Activated naive CD4-positive, alpha-beta T cell treated with anti-CD3 and anti-CD28 coated beads for 36 hours (primary cell): ENCODE measurements at regions not wholly inside any gene's neighbourhood (a gene's known extent, or its start where the extent isn't known, plus 50 kb on each side); places are given as distances from the start of the nearest gene placed in this dataset.

ENCODE experiments used
- CTCF ChIA-PET: fragments of 350-600 bp; sonication (Branson Sonifier 250); formaldehyde crosslinking; loops from one replicate; lab custom pipeline; 2021; ENCODE audit warnings: antibody characterized with exemption; lab: Charles Lee
- DNase-seq: peaks from one replicate; pipeline ENCODE4 v3.0.0-alpha.2; 2020
- H3K27ac Mint-ChIP-seq: one replicate; pipeline ENCODE4 v1.8.0; 2021; ENCODE audit warnings: mild to moderate bottlenecking, mixed read lengths
- H3K27me3 Mint-ChIP-seq: one replicate; pipeline ENCODE4 v1.8.0; 2021; ENCODE audit warnings: low read depth, mixed read lengths
- H3K36me3 Mint-ChIP-seq: one replicate; pipeline ENCODE4 v1.8.0; 2021; ENCODE audit warnings: low read depth, mixed read lengths
- H3K4me1 Mint-ChIP-seq: one replicate; pipeline ENCODE4 v1.8.0; 2021; ENCODE audit warnings: low read depth, mixed read lengths
- H3K4me3 Mint-ChIP-seq: one replicate; pipeline ENCODE4 v1.8.0; 2021; ENCODE audit warnings: mild to moderate bottlenecking, moderate library complexity, mixed read lengths
- H3K9me3 Mint-ChIP-seq: one replicate; pipeline ENCODE4 v1.8.0; 2021; ENCODE audit warnings: mixed read lengths
- intact Hi-C: fragments of 100-400 bp; cut with micrococcal nuclease; formaldehyde crosslinking; loops from one replicate; pipeline ENCODE4 v1.15.1; 2023

DNA sequence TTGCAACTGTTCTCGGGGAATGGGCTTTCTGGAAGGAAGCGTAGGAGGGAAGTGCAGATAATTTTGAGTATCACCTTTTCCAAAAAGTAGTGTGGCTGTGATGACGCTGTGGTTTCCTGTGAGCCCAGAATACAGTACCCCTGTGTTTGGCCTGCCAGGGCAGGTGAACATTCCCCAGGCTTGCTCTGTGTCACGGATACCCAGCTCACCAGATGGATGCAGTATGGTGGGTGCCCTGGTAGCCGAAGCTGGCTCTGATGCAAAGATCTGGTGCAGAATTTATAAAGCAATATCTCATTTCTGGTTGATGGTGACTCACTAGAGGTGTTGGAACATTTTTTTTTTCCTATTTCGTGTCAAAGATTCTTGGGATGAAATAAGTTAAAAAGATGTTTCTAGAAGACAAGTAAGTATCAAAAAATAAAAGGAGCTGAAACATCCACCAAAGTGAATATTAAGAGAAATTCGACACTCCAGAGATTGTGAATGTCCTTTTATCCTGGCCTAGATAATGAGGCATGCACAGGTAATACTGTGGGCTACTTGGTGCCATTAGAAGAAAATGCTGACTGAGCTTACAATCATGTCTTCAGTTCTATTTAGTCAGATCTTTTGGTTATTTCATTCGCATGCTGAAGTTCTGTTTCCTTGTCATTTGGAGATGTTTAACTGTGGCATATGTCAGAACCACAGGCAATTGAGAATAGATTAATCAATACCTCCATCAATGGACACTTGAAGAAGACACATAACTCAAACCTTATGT, 200.1 kb downstream of the GADD45G start:
- intact Hi-C loops = loop anchor here (5.0 kb wide), 1 partner anchor 203 kb away; no protein-coding TSS in a partner anchor
- Mint-ChIP-seq H3K4me3 (no peak overlapping the region), H3K27me3 (no peaks in the 10 kb centered on the region), H3K36me3 (no peaks in the 10 kb centered on the region), H3K4me1 (peaks cover 6% of the 10 kb centered on the region), H3K27ac (no peak overlapping the region), H3K9me3 (no peaks in the 10 kb centered on the region)
- CTCF ChIA-PET = no interaction called here
- DNase-seq = no peak

DNA sequence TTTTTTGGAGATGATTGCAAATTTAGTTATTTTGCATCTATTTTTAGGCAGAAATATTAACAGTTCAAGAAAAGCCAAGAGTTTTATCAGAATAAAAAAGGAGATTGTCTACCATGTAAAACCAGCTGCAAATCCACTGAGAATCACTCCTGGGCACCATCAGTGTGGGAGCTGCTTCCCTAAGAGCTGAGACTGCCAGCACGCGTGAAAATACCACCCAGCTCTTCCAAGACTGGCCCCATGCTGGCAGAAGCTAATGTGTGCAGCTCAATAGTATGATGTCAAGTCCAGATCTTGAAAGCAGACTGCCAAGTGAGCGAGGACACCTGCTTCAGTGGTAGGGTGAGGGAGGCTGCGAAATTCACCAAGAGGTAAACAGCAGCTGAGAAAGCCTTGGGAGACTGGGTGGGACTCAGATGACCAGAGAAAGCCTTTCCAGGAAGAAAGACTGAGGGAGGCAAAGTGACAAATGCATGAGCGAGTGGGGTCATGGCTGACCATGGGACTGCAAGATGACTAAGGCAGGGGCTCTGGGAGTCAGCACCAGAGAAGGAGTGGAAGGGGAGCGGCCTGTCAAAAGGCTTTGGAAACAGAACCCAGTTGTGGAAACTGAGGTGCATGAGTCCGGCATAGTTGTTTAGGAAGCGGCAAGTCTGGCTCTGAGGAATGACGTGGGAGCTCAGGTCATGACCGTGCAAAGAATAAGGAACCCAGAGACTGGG, 200.9 kb downstream of the GADD45G start:
- intact Hi-C loops = no loop called here
- DNase-seq = no peak
- Mint-ChIP-seq H3K4me1 (peaks cover 6% of the 10 kb centered on the region), H3K36me3 (no peaks in the 10 kb centered on the region), H3K4me3 (no peak overlapping the region), H3K9me3 (no peaks in the 10 kb centered on the region), H3K27ac (no peak overlapping the region), H3K27me3 (no peaks in the 10 kb centered on the region)
- CTCF ChIA-PET = no interaction called here

DNA sequence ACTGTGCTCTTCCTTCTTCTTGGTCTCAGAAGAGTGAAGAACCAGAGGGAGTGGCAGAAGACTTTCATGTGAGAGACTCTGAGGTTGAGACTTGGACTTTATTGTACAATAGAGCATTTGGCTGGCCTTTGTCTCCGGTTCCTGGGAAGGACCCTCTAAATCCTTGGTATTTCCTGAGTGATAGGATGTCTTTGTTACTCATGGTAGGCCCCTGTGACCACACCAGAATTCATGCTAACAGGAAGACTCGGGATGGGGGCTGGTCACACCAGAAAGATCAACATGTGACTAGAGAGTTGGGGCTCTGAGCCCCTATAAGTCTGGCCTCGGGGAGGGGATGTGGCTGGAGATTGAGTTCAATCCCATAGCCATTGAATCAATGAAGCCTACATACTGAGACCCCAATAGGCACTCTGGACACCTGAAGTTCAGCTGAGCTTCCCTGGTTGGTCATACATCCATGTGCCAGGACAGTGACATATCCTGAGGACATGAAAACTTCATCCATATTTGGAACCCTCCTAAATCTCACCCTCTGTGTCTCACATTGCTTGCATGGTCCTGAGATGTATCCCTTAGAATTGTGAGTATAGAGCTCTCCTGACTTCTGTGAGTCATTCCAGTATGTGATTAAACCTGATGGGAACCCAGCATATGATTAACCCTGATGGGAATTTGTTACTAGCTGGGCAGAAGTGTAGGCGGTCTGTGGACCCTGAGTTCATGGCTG, 201.7 kb downstream of the GADD45G start:
- intact Hi-C loops = no loop called here
- Mint-ChIP-seq H3K4me1 (peaks cover 6% of the 10 kb centered on the region), H3K27ac (no peak overlapping the region), H3K4me3 (no peak overlapping the region), H3K9me3 (no peaks in the 10 kb centered on the region), H3K27me3 (peaks cover 3% of the 10 kb centered on the region), H3K36me3 (no peaks in the 10 kb centered on the region)
- DNase-seq = no peak
- CTCF ChIA-PET = no interaction called here

DNA sequence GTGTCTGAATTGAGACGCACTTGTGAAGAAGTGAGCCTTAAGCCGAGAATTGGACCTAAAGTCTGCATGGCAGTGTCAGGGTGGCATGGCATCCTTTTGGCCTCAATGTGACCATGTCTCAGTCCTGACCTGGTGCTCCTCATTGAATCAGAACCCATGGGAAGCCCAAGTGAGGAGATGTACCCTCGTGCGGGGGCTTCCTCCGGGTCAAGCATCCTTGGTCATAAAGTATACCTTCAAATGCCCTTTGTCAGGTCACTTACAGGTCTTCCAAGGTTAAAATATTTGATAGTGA, 202.2 kb downstream of the GADD45G start:
- Mint-ChIP-seq H3K36me3 (no peaks in the 10 kb centered on the region), H3K4me1 (peaks cover 6% of the 10 kb centered on the region), H3K27ac (no peak overlapping the region), H3K4me3 (no peak overlapping the region), H3K9me3 (no peaks in the 10 kb centered on the region), H3K27me3 (peaks cover 3% of the 10 kb centered on the region)
- CTCF ChIA-PET = no interaction called here
- intact Hi-C loops = no loop called here
- DNase-seq = no peak

DNA sequence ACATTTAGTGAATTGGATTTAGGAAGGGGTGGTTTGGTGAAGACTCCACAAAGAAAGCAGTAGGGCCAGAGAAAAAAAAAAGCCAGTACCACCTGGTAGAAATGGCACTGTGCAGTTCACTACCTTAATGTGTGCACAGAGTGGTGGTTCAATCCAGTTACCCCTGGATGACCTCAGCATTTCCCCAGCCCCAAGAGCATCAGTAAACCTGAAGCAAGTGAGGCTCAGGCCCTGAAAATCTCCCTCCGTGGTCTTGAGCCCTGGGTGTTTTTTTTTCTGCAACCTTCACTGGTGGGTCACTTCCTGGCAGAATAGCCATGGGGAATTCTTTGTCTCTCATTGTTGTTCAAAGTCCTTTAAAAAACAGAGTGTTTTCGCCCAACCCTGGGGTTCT, 202.9 kb downstream of the GADD45G start:
- DNase-seq = no peak
- no peak overlapping the region for H3K4me3 Mint-ChIP-seq
- H3K36me3 Mint-ChIP-seq = no peaks in the 10 kb centered on the region
- no peaks in the 10 kb centered on the region for H3K9me3 Mint-ChIP-seq
- CTCF ChIA-PET = no interaction called here
- H3K27me3 Mint-ChIP-seq = peaks cover 3% of the 10 kb centered on the region
- intact Hi-C loops = no loop called here
- H3K27ac Mint-ChIP-seq = no peak overlapping the region
- H3K4me1 Mint-ChIP-seq = peaks cover 6% of the 10 kb centered on the region

DNA sequence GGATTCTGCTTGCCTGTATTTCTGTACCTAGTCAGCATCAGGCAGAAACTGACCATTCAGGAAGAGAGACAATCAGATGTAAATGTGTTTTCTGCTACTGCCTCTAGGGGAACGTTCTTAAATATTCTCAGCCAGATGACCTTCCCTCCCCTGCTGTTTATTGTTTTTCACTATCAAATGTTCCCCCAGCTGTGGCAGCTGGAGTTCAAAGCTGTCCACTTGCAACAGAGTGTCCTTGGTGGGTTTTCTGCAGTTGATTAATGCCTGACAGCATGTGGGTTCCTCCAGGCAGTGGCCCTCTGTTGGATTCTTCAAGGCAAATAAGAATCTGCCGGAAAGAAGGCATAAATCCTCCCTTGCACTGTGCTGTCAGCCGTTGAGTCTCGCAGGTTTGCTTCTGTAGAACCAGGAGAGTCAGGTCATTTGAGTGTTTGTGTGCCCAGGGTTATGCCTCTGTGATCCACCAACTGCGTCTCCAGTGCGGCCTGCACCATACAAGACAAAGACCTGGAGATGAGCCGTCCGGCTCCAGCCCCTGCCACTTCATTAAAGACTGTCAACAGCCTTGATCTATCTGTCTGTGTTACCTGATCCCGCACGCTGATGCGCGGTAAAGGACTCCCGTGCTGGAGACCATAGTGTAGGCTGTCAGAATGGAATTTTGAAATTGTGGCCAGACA, 203.4 kb downstream of the GADD45G start:
- peaks cover 6% of the 10 kb centered on the region for H3K4me1 Mint-ChIP-seq
- no peak for DNase-seq
- intact Hi-C loops = no loop called here
- no peaks in the 10 kb centered on the region for H3K36me3 Mint-ChIP-seq
- H3K27me3 Mint-ChIP-seq = peaks cover 3% of the 10 kb centered on the region
- H3K4me3 Mint-ChIP-seq = no peak overlapping the region
- no peak overlapping the region for H3K27ac Mint-ChIP-seq
- no peaks in the 10 kb centered on the region for H3K9me3 Mint-ChIP-seq
- CTCF ChIA-PET = interaction anchor here (0.6 kb wide), 1 partner anchor 55 kb away, joined by 3 read pairs; no protein-coding TSS in a partner anchor

DNA sequence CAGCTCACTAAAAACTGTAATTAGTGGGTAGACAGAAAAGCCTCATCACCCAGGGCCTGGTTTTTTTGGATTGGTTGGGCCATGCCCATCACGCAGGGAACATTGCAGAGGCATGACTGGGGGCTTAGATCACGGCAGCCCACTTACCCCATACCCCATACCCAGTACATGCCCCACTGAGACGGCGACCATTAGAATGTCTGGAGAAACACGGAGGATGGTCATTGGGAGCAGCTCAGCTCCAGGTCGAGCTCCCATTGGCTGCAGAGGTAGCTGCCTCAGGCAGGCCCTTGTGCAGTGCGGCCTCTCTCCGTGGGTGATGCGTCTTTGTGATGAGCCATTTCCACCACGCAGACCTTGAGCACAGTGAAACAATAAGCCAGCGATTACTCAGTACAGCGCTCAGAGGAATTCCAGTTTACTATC, 204.0 kb downstream of the GADD45G start:
- intact Hi-C loops = no loop called here
- Mint-ChIP-seq H3K27me3 (peaks cover 7% of the 10 kb centered on the region), H3K4me3 (no peak overlapping the region), H3K27ac (no peak overlapping the region), H3K4me1 (peaks cover 11% of the 10 kb centered on the region), H3K36me3 (no peaks in the 10 kb centered on the region), H3K9me3 (no peaks in the 10 kb centered on the region)
- no peak for DNase-seq
- CTCF ChIA-PET = interaction anchor here (0.6 kb wide), 1 partner anchor 55 kb away, joined by 3 read pairs; no protein-coding TSS in a partner anchor

DNA sequence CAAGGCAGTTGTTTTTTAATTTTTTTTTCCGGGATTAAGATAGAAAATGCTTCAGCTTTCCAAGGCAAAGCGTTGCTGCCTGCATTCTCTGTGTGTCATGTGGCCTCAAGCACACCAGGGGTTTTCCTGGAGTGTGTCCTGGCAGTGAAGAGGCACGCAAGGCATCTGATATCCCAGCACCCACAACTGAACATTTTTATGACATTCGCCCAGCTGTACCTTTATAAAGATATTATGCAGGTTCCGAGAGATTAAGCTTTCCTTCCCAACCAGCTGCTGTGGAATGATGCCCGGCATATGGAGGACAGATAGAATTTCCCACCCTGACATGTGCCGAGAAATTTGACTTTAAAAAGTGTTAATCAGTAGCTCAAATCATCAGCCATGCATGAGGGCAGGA, 205.6 kb downstream of the GADD45G start:
- intact Hi-C loops = no loop called here
- Mint-ChIP-seq H3K4me3 (no peak overlapping the region), H3K9me3 (no peaks in the 10 kb centered on the region), H3K4me1 (peaks cover 10% of the 10 kb centered on the region), H3K27ac (no peak overlapping the region), H3K36me3 (no peaks in the 10 kb centered on the region), H3K27me3 (peaks cover 8% of the 10 kb centered on the region)
- CTCF ChIA-PET = interaction anchor here (1.1 kb wide), 1 partner anchor 9 kb away, joined by 3 read pairs; no protein-coding TSS in a partner anchor
- DNase-seq = no peak

DNA sequence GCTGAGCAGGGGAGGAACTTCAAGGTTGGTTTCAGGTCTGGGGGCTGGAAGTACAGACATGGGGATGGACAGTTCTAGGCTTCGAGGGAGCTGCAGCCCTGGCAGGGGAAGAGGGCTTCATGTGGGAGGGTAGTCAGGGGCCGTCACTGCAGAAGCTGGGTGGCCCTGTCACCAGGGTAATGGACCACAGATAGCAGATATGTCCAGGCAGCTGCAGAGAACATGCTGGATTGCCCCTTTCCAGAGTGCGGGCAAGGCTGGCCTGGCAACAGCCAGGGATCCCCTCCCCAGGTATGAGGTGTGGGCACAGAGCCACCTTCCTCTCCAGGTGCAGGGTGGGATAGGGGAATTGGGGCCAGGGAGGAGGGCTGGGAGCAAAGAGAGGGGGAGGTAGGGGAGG, 206.5 kb downstream of the GADD45G start:
- Mint-ChIP-seq H3K27me3 (peaks cover 8% of the 10 kb centered on the region), H3K36me3 (no peaks in the 10 kb centered on the region), H3K9me3 (no peaks in the 10 kb centered on the region), H3K4me3 (no peak overlapping the region), H3K27ac (no peak overlapping the region), H3K4me1 (peaks cover 10% of the 10 kb centered on the region)
- DNase-seq = no peak
- intact Hi-C loops = no loop called here
- CTCF ChIA-PET = no interaction called here

DNA sequence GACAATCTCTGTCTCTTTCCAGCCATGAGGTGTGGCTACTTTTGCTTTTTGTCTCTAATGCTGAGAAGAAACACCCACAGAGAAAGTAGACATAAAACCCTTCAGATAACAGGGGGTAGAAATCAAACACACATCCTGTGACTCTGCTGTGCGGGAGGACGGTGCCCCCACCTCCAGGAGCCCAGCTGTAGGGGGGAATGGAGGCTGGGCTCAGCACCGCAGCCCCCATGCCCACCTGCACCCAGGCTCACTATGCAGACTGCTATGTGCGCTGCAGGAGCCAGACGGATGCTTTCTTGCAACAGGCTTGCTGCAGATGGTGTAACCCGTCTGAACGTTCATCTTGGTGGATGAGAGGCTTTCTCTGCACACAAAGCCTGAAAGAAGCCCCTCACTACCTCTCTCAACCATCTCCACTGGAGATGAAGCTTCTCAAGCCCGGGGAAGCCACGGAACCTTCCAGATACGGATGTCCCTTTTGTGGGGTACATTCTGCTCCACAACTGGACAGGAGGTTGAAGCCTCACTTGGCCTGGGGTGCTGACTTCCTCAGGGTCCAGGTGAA, 207.2 kb downstream of the GADD45G start:
- DNase-seq = no peak
- Mint-ChIP-seq H3K9me3 (no peaks in the 10 kb centered on the region), H3K4me1 (peaks cover 10% of the 10 kb centered on the region), H3K27ac (no peak overlapping the region), H3K36me3 (no peaks in the 10 kb centered on the region), H3K27me3 (peaks cover 8% of the 10 kb centered on the region), H3K4me3 (no peak overlapping the region)
- CTCF ChIA-PET = no interaction called here
- intact Hi-C loops = no loop called here

DNA sequence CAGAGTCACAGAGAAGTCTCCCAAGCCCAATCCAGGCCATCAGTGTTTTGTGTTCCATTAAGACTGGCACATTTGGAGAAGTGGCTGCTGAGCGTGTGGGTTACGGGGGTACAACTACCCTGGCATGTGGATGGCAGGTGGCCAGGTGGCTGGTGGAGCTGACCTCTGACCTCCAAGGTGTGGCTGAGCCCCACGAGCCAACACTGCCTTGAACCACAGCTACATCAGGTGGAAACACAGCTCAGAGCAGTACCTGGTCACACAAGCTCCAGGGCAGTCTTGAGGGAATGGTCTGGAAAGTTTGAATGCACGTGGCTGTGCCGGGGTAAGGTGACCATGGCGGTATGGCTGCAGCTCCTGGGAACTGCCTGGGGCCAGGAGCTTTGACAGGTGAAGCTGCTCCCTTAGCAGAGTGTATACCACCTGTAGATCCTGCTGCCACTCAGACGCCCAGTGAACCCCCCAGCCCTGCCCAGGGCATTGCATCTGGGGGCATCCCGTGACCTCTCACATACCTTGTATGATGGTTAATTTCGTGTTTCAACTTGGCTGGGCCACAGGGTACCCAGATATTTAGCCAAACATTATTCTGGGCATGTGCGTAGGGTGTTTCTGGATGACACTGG, 207.9 kb downstream of the GADD45G start:
- DNase-seq = no peak
- CTCF ChIA-PET = no interaction called here
- Mint-ChIP-seq H3K27me3 (peaks cover 8% of the 10 kb centered on the region), H3K4me3 (no peak overlapping the region), H3K36me3 (no peaks in the 10 kb centered on the region), H3K27ac (no peak overlapping the region), H3K4me1 (peaks cover 10% of the 10 kb centered on the region), H3K9me3 (no peaks in the 10 kb centered on the region)
- intact Hi-C loops = no loop called here
